Ishikawa (cell line): ENCODE measurements at regions not wholly inside any gene's neighbourhood (a gene's known extent, or its start where the extent isn't known, plus 50 kb on each side); places are given as distances from the start of the nearest gene placed in this dataset.

Source experiments
- MAX ChIP-seq: IDR thresholded peaks from 2 replicates; pipeline ENCODE4 v1.6.1; 2012
- REST ChIP-seq: IDR thresholded peaks from 2 replicates; pipeline ENCODE4 v1.6.1; 2012; ENCODE audit warnings: low read depth, mild to moderate bottlenecking
- USF1 ChIP-seq: IDR thresholded peaks from 2 replicates; pipeline ENCODE4 v1.6.1; 2012
- YY1 ChIP-seq: IDR thresholded peaks from 2 replicates; pipeline ENCODE4 v1.6.1; 2012; ENCODE audit warnings: low read depth

- TF ChIP-seq REST (no peak), MAX (no peak), YY1 (no peak), USF1 (no peak)
Measured at GRCh38 chr1:29482064-29482463, 245.7 kb downstream of the PTPRU start.
